H1 (cell line): ENCODE measurements at regions not wholly inside any gene's neighbourhood (a gene's known extent, or its start where the extent isn't known, plus 50 kb on each side); places are given as distances from the start of the nearest gene placed in this dataset.

Source experiments
- CTCF ChIA-PET: fragments of 300-600 bp; sonication (Branson Sonifier 250); formaldehyde crosslinking; loops from one replicate; lab custom pipeline; 2021; ENCODE audit not compliant: partially characterized antibody; lab: Charles Lee
- POLR2A ChIA-PET: fragments of 300-600 bp; sonication (Branson Sonifier 250); formaldehyde crosslinking; loops from one replicate; lab custom pipeline; 2021; ENCODE audit warnings: inconsistent platforms; ENCODE audit not compliant: partially characterized antibody; lab: Charles Lee
- DNase-seq, 2 experiments: peaks; one replicate each; pipeline versions ENCODE4 v3.0.0 to v3.0.0-alpha.2; 2010 to 2022; ENCODE audit warnings: low spot score in 2 of 2, low read depth in 1 of 2, mixed read lengths in 1 of 2
- FAIRE-seq: peaks from 2 replicates; lab custom pipeline; 2011; peaks lifted over from hg19 to GRCh38; lab: Jason Lieb, UNC
- H2AFZ ChIP-seq: 2 replicates; pipeline ENCODE4 v1.8.1; 2012; ENCODE audit warnings: low read length, inconsistent platforms
- H2AK5ac ChIP-seq: 2 replicates; pipeline ENCODE4 v1.6.1; 2013; ENCODE audit warnings: low read depth, low read length
- H2BK120ac ChIP-seq: replicated peaks from 2 replicates; pipeline ENCODE3; 2013; ENCODE audit warnings: low read depth, low read length, inconsistent platforms
- H2BK12ac ChIP-seq: 2 replicates; pipeline ENCODE4 v1.6.1; 2013; ENCODE audit warnings: low read depth, low read length
- H2BK15ac ChIP-seq: 2 replicates; pipeline ENCODE4 v1.6.1; 2013; ENCODE audit warnings: low read length
- H2BK20ac ChIP-seq: 2 replicates; pipeline ENCODE4 v1.6.1; 2013; ENCODE audit warnings: low read length
- H2BK5ac ChIP-seq: 2 replicates; pipeline ENCODE4 v1.6.1; 2013; ENCODE audit warnings: low read depth, low read length
- H3K14ac ChIP-seq: 2 replicates; pipeline ENCODE4 v1.6.1; 2013; ENCODE audit warnings: inconsistent platforms; ENCODE audit not compliant: insufficient read length
- H3K18ac ChIP-seq: 2 replicates; pipeline ENCODE4 v1.6.1; 2013; ENCODE audit warnings: low read length; ENCODE audit errors: extremely low read depth
- H3K23ac ChIP-seq: 2 replicates; pipeline ENCODE4 v1.6.1; 2013; ENCODE audit warnings: inconsistent platforms; ENCODE audit not compliant: insufficient read length
- H3K23me2 ChIP-seq: 2 replicates; pipeline ENCODE4 v1.6.1; 2013; ENCODE audit warnings: low read depth, low read length
- H3K27ac ChIP-seq: 2 replicates; pipeline ENCODE4 v1.6.1; 2011; ENCODE audit warnings: low read depth, low read length, inconsistent platforms
- H3K27me3 ChIP-seq, 4 experiments: replicated peaks in 1 of 4; 1 replicate in 1 of 4; 2 replicates in 3 of 4; pipeline versions ENCODE4 v1.6.1 to v1.8.1; 2011 to 2013; ENCODE audit warnings: low read length in 3 of 4, mild to moderate bottlenecking in 3 of 4, inconsistent platforms in 2 of 4, mixed read lengths in 2 of 4, moderate library complexity in 1 of 4; ENCODE audit not compliant: control insufficient read depth in 3 of 4, insufficient read depth in 3 of 4; ENCODE audit errors: extremely low read depth in 1 of 4
- H3K36me3 ChIP-seq, 4 experiments: 2 replicates each; pipeline versions ENCODE4 v1.6.1 to v1.8.1; 2011 to 2013; ENCODE audit warnings: mild to moderate bottlenecking in 4 of 4, low read length in 3 of 4, moderate library complexity in 2 of 4, control low read depth in 1 of 4, inconsistent platforms in 1 of 4; ENCODE audit not compliant: insufficient read depth in 4 of 4, control insufficient read depth in 2 of 4
- H3K4ac ChIP-seq: replicated peaks from 2 replicates; pipeline ENCODE3; 2013; ENCODE audit warnings: low read length, low read depth, mixed read lengths, inconsistent platforms; ENCODE audit not compliant: insufficient read length
- H3K4me1 ChIP-seq, 4 experiments: replicated peaks in 1 of 4; 1 replicate in 1 of 4; 2 replicates in 3 of 4; pipeline versions ENCODE4 v1.6.1 to v1.8.1; 2011 to 2013; ENCODE audit warnings: low read length in 3 of 4, inconsistent platforms in 2 of 4, mixed read lengths in 1 of 4; ENCODE audit not compliant: insufficient read depth in 4 of 4, control insufficient read depth in 3 of 4
- H3K4me2 ChIP-seq, 2 experiments: 2 replicates each; pipeline versions ENCODE4 v1.6.1 to v1.8.1; 2011 to 2013; ENCODE audit warnings: low read depth in 2 of 2, low read length in 2 of 2, control low read depth in 1 of 2, inconsistent platforms in 1 of 2, mild to moderate bottlenecking in 1 of 2; ENCODE audit not compliant: insufficient read depth in 1 of 2
- H3K4me3 ChIP-seq, 4 experiments: fragments of 200-600, 300-600 bp in 1 of 4; sonication (generic), shearing (Covaris generic), sonication (Bioruptor Twin) in 1 of 4; 2 replicates each; pipeline versions ENCODE4 v1.5.1 to v1.8.1; 2011 to 2016; ENCODE audit warnings: low read length in 4 of 4, low read depth in 3 of 4, control low read depth in 2 of 4, inconsistent platforms in 2 of 4, mild to moderate bottlenecking in 2 of 4, mixed read lengths in 1 of 4, moderate library complexity in 1 of 4; ENCODE audit not compliant: insufficient read depth in 2 of 4; ENCODE audit errors: extremely low read depth in 1 of 4
- H3K56ac ChIP-seq: replicated peaks from 2 replicates; pipeline ENCODE3; 2013; ENCODE audit warnings: low read depth, mild to moderate bottlenecking, mixed read lengths, low read length, inconsistent platforms; ENCODE audit not compliant: insufficient read length
- H3K79me1 ChIP-seq: 2 replicates; pipeline ENCODE4 v1.6.1; 2013; ENCODE audit warnings: low read depth, low read length, control low read depth
- H3K79me2 ChIP-seq, 2 experiments: 2 replicates each; pipeline versions ENCODE4 v1.6.1 to v1.8.1; 2012 to 2013; ENCODE audit warnings: low read length in 2 of 2, mild to moderate bottlenecking in 2 of 2, inconsistent platforms in 1 of 2; ENCODE audit not compliant: insufficient read depth in 2 of 2, control insufficient read depth in 1 of 2
- H3K9ac ChIP-seq, 4 experiments: replicated peaks in 1 of 4; 1 replicate in 1 of 4; 2 replicates in 3 of 4; pipeline versions ENCODE4 v1.6.1 to v1.8.1; 2011 to 2013; ENCODE audit warnings: low read depth in 3 of 4, low read length in 3 of 4, control low read depth in 2 of 4, mild to moderate bottlenecking in 2 of 4, moderate library complexity in 2 of 4, inconsistent platforms in 1 of 4; ENCODE audit errors: extremely low read depth in 1 of 4
- H3K9me3 ChIP-seq, 2 experiments: 2 replicates each; pipeline versions ENCODE4 v1.6.1 to v1.8.1; 2012 to 2013; ENCODE audit warnings: mild to moderate bottlenecking in 2 of 2, moderate library complexity in 2 of 2, control low read depth in 1 of 2, inconsistent platforms in 1 of 2, low read depth in 1 of 2, low read length in 1 of 2, mixed read lengths in 1 of 2; ENCODE audit not compliant: insufficient read depth in 2 of 2
- H4K20me1 ChIP-seq, 2 experiments: replicated peaks in 1 of 2; 2 replicates each; pipeline versions ENCODE3 to v1.8.1; 2011 to 2013; ENCODE audit warnings: inconsistent platforms in 2 of 2, low read length in 2 of 2, mild to moderate bottlenecking in 1 of 2; ENCODE audit not compliant: insufficient read depth in 2 of 2, control insufficient read depth in 1 of 2
- H4K5ac ChIP-seq: 2 replicates; pipeline ENCODE4 v1.6.1; 2013; ENCODE audit warnings: low read length, low read depth, mixed read lengths, inconsistent platforms; ENCODE audit not compliant: insufficient read length
- H4K8ac ChIP-seq: 2 replicates; pipeline ENCODE4 v1.8.0; 2013; ENCODE audit warnings: mild to moderate bottlenecking, moderate library complexity, low read length, inconsistent platforms; ENCODE audit not compliant: insufficient read depth; ENCODE audit errors: extremely low read depth
- H4K91ac ChIP-seq: replicated peaks from 2 replicates; pipeline ENCODE3; 2013; ENCODE audit warnings: low read length, mixed read lengths, inconsistent platforms; ENCODE audit not compliant: insufficient read length
- TAF1 ChIP-seq: IDR thresholded peaks from 2 replicates; pipeline ENCODE4 v1.6.1; 2011; ENCODE audit warnings: mild to moderate bottlenecking, low read depth, low read length
- WGBS, 2 experiments: shearing (Covaris generic) in 1 of 2; methylation state at CpG; one replicate each; pipeline versions ENCODE4 v1.1.6 to v1.1.7; 2013 to 2015; ENCODE audit warnings: low lambda C conversion rate in 2 of 2, mixed read lengths in 2 of 2, inconsistent platforms in 1 of 2, low coverage in 1 of 2, missing lambda C conversion rate in 1 of 2; ENCODE audit not compliant: insufficient replicate concordance in 2 of 2, insufficient coverage in 1 of 2, insufficient read length in 1 of 2; ENCODE audit errors: extremely low coverage in 1 of 2, missing lambda C conversion rate in 1 of 2; 5-methylcytosine and 5-hydroxymethylcytosine counted together

- POLR2A ChIA-PET, result interaction anchor here (1.0 kb wide), 1 partner anchor 10 kb away, joined by 4 read pairs; no protein-coding TSS in a partner anchor
- Histone ChIP-seq H3K27me3 (no peaks in the 10 kb centered on the region), H3K36me3 (no peaks in the 10 kb centered on the region), H2AK5ac (no peak overlapping the region), H3K79me2 (no peaks in the 10 kb centered on the region), H2BK15ac (no peak overlapping the region), H2BK5ac (no peak overlapping the region), H3K4me1 (no peaks in the 10 kb centered on the region), H3K18ac (no peak overlapping the region), H2BK20ac (no peak overlapping the region), H3K56ac (no peak overlapping the region), H2AFZ (no peak overlapping the region), H3K79me1 (no peaks in the 10 kb centered on the region), H2BK12ac (no peak overlapping the region), H4K5ac (no peak overlapping the region), H3K14ac (no peak overlapping the region), H3K9me3 (no peaks in the 10 kb centered on the region), H3K4me2 (no peak overlapping the region), H3K23ac (no peak overlapping the region), H3K4ac (no peak overlapping the region), H3K23me2 (no peaks in the 10 kb centered on the region), H3K4me3 (no peak overlapping the region), H3K9ac (no peak overlapping the region), H4K8ac (no peak overlapping the region), H4K20me1 (no peaks in the 10 kb centered on the region), H4K91ac (no peak overlapping the region), H2BK120ac (no peak overlapping the region), H3K27ac (no peak overlapping the region)
- 96% methylated on average over 5 of the region's 5 CpGs; no CpG with 5 or more reads in 1 of the 2 experiments for WGBS, 2 experiments
- no peak for TF ChIP-seq TAF1
- no peak for FAIRE-seq
- CTCF ChIA-PET, result interaction anchor here (0.8 to 1.3 kb wide), 2 partner anchors 12 to 216 kb away, joined by 3 read pairs; no protein-coding TSS in a partner anchor
- no peak for DNase-seq
Measured at GRCh38 chr11:93967944-93968343, 53.2 kb upstream of the HEPHL1 start.
